Stimulated activated CD4-positive, alpha-beta T cell treated with anti-CD3 and anti-CD28 coated beads, Interleukin-4, amount 100 ng/mL, for 24 hours (primary cell): ENCODE measurements at regions not wholly inside any gene's neighbourhood (a gene's known extent, or its start where the extent isn't known, plus 50 kb on each side); places are given as distances from the start of the nearest gene placed in this dataset.

ENCODE experiments used
- DNase-seq: peaks from one replicate; pipeline ENCODE4 v3.0.0-alpha.2; 2020

DNA sequence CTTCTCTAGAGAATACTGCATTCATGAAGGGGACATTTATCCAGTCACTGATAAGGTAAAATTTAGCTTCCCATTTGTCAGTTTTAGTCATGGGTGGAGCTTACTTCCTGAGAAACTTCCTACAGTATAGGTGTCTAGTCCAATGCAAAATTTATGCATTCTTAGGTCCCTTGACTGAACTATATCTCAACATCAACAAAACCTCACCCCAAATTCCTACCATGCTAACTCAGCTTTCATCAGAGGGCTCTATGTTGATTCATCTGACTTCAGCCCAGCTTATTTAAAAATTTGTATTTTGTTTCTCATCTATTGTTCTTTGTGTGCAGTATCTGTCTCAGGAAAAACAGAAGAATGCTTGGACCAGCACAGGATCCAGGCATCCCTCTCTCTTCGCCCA lies 296.4 kb upstream of the ACVR2A start:
- DNase-seq = no peak

DNA sequence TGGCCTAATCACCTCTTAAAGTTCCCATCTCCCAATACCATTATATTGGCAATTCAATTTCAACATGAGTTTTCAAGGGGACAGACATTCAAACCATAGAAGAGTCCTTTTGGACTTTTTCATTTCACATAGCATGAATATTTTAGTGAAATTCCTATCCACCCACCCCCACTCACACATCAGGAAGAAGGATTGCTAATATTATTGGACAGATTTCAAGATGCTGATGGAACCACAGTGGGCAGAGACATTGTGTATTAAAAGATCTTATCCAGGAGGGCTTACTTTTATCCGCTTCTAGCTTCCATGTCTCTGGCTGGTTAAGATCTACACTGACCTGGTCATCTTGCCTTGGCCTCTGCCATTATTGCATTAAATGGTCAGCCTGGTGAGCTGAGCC lies 297.4 kb upstream of the ACVR2A start:
- no peak for DNase-seq

DNA sequence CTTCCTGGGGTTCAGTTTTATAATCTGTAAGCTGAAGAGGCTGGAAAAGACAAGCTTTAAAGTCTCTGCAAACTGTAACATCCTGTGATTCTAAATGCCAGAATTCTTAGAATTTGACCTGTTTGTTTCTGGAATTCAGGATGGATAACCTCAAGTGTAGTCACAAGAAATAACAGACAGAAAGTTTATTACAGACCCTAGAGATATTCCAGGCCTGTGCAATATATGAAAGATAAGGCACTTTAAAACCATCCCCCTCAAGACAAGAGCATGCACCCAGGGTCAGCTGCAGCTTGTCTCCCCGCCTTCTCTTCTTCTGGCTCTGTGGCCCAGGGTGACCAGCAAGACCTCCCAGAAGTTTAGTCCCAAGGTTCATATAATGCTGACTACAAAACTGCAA lies 298.7 kb upstream of the ACVR2A start:
- DNase-seq = no peak

DNA sequence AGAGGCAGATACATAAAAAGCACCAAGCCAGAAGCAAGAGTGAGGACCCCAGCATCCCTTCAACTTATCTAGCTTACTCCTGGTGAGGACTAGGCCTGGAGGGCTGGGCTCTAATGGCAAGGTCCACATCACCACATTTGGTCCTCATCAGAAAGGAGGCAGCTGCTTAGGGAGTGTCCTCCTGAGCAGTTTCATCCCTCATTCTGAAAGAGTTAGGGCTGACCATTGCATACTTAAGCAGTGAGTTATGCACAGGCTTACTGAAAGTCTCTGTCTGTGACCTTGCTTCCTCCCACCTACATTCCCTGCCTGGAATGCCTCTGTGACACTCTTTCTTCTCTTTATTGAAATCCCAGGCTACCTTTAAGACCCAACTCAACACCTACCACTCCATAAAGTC lies 301.8 kb upstream of the ACVR2A start:
- DNase-seq = no peak

DNA sequence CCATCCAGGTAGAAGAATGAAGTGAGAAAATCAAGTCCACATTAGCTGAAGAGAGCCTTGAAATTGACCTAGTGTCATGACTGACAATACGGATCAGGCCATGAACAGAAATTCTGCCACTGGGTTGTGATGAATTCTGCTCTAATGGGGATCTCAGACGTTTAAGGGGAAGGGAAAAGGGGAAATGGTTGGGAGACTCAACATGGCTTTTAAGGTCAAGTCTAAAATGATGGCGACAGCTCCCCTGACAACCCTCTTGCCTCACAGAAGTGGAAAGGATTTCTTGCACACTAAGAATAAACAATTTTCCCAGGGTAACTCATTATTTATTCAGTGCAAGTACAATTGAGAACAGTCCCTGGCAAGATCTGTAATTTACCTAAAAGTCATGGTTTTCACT lies 302.5 kb upstream of the ACVR2A start:
- DNase-seq = no peak

DNA sequence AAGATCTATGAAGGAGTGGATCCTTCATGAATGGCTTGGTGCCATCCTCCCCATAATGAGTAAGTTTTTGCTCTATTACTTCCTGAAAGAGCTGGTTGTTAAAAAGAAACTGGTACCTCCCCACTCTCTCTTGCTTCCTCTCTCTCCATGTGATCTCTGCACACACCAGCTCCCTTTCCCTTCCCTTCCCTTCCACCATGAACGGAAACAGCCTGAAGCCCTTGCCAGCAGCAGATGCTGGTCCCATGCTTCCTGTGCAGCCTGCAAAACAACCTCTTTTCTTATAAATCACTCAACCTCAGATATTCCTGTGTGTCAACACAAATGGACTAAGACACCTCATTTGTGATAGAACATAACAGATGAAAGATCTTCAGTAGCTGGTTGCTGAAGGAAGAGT lies 303.5 kb upstream of the ACVR2A start:
- DNase-seq = no peak

DNA sequence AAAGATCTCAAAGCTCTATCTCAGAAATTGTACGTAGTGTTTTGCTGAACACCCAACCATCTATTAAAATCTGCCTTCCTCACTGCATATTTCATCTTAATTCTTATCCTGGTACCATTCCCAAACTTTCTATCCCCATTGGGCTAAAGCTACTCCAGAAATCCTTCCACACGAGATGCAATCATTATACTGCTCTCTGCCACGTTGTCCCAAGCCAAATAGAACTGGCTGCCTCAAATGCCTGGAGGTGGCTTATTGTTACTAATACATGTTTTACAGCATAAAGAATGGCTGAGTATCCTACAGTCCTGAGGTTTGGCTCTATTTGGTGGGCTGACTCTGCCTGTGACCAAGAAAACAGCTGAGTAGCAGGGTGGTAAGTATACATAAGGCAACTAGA lies 306.0 kb upstream of the ACVR2A start:
- DNase-seq = no peak

DNA sequence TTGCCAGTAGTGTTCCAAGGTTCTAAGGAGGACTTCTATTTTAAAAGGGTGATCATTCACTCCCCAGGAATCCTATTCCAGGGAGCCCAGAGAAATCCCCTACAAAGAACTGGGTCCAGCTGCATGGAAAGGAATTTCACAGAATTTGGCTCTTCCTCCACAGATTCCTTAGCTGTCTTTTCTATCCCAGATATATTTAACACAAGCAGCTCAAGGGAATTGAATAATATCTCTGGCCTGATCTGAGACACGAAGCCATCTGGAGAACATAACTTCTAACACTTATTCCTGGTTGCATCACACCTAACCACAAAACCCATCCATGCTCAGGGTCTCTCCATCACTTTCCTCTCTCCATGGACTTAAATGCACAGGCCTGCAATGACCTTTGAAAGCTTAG lies 306.7 kb upstream of the ACVR2A start:
- DNase-seq = no peak

DNA sequence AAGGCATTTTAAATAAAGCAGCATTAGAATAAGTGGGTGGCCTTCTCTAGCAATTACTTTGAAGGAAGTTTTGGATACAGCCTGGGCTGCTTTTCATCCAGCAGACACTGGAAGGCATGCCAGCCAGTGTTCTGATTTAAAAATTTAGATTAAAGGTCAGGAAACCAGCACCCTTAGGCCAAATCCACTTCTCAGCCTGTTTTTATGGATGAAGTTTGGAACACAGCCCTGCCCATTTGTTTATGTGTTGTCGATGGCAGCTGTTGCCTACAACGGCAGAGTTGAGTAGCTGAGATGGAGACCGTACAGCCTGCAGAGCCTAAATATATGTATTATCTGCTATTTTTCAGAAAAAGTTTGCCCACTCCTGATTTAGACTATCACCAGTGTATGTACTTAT lies 313.6 kb upstream of the ACVR2A start:
- no peak for DNase-seq

DNA sequence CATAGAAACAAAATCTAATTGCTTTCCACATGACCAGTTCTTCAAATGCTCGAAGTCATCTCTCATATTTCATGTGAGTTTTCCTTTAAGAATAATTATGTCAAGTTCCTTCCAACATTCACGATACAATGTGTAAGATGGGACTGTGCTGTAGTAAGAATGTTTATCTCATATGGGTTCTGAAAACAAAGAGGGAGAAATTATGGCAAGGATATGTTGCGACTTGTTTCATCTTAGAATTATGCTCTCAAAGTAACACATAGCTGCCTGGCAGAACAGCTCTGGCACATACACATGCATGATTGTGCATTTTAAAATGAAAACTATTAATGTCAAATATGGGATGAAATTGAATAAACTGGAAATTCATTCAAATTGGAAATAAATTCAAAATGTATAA lies 314.8 kb upstream of the ACVR2A start:
- no peak for DNase-seq

DNA sequence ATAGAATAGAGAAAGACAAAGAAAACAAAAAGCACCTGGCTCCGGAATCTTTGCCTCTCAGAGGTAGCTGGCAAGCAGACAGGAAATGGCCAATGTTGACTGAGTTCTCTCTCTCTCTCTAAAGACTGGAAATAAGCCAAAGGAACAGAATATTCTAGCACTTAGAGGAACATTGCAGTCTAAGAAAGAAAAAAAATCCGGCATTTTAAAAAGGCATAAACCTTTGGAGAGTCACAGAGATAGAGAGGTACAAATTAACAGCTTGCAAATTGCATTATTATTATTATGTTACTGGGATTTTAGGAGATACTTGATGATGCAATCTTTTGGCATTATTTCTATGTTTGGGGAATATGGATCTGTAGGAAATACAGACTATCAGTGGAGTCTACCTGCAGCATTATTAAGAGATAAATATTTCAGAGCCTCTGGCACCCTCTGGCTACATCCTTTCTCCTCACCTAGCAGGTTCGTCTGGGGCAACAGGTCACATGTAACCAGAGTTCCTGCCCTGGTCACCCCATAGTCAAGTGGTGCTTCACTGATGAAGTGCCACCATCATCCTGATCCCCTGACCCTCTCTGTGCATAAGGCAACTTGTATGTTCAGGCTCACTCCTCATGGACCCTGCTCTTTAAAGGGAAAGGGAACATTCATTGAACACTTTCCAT lies 318.9 kb upstream of the ACVR2A start:
- no peak for DNase-seq

DNA sequence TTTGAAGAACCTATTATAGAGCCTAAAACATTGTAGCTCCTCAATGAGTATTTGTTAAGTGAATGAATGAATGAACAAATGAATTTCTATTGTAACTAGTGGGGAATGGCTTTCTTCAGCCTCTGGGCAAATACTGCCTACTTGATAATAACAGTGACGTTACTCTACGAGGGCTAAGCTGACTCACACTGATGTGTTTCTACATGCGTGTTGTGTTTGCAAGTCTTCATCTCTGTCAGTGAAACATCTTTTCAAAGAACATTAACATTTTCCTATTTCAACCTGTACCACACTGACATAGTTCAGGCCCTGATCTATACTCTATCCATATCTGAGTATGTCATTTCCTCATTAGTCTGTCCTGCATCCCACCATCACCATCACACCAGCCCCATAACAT lies 319.9 kb upstream of the ACVR2A start:
- DNase-seq = no peak

DNA sequence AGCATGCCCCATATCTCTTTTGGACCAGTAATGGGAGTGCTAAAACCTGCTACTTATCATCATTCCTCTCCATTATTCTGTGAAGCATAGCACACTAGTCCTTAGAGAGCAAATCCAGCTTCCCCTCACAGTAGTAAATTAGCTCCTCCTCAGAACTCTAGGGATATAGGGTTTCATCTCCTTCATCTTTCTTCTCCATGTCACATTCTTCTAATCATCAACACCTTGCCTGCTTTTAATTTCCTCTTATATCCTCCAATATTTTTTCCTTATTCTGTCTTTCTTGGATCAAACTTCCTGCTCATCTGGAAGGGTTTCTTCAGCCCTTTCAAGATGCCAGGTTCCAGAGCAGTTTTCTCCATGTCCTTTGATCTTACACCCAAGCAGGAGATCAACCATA lies 321.4 kb upstream of the ACVR2A start:
- no peak for DNase-seq

DNA sequence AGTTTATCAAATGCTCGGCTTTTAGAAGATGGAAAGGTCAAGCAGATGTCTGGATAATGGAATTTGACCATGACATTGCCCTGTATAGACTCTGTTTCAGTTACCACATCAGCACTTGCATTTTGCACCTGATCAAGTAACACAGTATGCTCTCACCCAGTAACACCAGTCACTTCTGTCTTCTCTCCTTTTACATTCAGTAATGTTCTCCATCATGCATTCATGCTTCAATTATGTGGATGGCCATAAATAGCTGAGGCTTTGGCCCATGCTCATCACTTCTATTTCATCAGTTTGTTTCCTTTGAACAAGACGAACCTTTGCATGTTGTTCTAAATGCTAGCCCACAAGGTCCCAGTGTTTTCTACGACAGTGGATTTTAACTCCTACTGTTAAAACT lies 322.9 kb upstream of the ACVR2A start:
- DNase-seq = no peak

DNA sequence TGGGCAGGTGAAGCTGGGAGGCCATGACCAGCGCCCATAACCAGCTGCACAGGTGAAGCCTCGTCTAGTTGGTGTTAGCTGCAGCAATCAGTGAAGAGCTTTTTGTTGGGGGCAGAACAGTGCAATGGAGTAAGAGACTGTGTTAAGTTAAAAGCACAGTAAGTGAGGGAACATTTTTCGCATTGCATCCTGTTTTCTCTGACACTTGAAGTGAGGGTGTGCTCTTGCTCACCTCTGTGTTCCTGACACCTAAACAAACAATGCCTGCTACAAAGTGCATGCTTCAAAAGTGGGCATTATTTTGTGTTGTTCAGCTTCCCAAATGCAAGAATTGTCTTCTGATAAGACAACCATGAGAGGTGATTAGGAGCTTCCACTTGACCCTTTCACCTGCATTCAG lies 324.0 kb upstream of the ACVR2A start:
- no peak for DNase-seq

DNA sequence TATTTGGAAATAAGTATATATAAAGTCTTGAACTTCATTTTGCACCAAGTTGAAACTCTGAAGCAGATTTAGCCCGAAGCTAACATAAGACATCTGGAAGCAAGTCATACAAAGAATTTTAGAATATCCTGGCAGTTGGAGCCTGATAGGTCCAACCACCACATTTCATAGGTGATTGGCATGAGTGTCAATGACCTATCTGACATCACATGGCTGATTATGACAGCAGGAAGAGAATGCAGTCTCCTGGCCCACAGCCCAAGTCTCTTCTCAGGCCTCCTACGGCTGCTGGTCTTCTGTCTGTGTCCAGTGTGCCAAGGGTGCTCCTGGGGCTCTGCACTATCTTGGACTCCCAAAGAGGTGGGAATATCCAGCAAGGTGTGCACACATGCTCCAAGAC lies 325.7 kb upstream of the ACVR2A start:
- DNase-seq = no peak

DNA sequence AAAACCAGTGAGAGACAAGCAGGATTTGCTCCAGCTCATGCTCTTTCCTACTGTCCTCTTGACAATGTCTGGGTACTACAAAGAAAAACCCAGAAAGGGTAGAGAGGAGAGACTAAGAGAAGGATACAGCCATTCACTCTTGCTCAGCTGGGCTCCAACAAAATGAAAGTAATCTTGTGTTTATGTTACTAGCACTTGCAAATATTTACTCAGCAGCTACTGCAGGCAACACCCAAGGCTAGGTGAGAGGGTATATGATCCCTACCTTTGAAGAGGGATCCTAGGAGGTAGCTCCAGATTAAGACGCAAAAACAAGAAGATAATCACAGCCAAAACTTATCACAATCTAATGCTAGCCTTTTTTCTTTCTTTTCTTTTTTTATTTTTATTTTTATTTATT lies 329.6 kb upstream of the ACVR2A start:
- no peak for DNase-seq

DNA sequence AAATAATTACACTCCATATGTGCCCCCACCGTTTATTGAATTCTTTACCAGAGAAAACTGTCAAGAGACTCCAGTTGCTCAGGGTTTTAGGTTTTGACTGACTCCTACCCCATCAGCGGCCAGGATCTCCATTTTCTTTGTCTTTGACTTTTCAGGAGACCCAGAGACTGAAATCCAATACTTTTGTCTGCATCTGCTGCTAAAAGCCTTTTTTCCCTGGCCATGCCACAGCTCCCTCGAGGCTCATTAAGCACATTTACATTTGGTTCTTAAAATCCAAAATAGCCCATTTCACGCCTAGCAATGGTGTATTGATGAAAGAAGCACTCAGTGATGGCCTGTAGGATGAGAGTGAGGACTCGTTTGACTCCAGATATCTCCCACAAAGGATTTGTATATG lies 332.6 kb upstream of the ACVR2A start:
- no peak for DNase-seq

DNA sequence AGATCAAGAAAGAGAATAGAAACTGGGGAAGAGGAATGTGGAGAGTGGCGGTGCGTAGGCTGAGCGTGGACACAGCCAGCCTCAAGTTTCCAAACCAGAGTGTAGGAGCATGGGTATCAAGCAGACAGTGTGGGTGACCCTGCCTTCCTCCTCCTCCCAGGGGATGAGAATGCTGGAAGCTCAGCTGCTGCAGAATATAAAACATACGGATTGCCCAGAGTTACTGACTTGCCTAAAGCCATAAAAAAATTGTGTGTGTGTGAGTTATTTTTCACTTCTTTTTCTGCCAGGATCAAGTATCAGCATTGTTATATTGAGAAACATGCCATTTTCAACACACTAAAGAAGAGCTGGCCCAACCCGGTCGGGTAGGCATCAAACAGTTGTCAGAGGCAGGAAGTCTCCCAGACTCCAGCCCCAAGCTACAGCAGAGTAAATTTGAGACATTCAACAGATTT lies 333.3 kb upstream of the ACVR2A start:
- DNase-seq = no peak

DNA sequence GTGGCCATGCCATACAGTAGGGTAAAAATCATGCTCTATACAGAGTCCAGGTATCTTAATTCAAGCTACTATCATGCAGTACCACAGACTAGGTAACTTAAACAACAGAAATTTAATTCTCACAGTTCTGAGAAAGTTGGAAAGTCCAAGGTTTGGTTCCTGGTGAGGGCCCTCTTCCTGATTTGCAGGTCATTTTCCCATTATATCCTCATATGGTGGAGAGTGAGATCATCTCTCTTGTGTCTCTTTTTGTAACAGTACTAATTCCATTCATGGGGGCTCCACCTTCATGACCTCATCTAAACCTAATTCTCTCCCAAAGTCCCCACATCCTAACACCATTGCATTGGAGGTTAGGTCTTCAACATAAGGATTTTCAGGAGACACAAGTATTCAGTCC lies 335.0 kb upstream of the ACVR2A start:
- DNase-seq = no peak

DNA sequence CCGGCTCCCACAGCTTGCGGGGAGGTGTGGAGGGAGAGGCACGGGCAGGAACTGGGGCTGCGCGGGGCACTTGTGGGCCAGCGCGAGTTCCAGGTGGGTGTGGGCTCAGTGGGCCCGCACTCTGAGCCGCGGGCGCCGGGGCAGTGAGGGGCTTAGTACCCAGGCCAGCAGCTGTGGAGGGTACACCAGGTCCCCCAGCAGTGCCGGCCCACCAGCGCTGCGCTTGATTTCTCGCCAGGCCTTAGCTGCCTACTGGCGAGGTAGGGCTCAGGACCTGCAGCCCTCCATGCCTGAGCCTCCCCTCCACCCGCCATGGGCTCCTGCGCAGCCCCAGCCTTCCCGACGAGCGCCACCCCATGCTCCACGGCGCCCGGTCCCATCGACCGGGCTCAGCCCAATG lies 337.9 kb upstream of the ACVR2A start:
- no peak for DNase-seq

DNA sequence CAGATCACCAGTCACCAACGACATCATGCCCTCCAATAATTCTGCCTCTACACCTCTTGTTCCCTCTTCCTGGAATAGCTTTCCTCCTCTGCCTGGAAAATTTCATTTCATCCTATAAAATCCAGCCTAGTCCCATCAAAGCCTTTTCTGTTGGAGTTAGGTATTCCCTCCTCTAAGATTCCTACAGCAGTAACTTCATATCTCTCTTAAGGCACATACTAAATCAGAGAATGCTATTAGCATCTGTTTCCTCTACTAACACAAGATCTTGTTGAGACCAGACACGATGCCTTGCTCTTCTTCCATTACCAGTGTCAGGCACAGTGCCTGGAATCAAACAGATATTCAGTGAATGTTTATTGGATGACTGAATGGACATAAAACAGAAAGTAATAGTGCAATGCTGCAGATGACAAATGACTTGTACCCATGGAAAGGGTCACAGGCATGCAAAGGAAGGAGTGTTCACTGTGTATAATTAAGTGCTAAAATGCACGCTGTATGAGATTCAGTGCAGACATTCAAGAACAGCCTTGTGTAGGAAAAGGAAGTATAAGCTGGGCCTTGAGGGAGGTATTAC lies 342.0 kb upstream of the ACVR2A start:
- DNase-seq = no peak

DNA sequence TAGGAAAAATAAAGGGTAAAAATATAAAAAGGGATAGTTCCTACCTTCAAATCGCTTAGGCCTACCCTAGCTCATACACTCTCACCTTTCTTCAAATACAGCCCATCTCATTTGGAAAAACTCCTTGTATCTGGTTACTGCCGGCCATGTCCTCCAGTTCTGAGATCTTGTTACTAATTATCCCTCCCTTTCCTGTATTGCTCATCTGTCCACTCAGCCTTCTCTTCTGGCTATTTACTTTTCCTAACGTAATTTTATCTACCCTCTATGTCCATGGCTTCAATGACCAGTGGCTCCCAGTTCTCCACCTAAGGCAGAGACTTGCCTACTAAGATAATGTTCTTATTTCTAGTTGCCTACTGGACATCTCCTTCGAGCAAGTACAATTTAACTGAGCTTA lies 342.9 kb upstream of the ACVR2A start:
- DNase-seq = no peak

DNA sequence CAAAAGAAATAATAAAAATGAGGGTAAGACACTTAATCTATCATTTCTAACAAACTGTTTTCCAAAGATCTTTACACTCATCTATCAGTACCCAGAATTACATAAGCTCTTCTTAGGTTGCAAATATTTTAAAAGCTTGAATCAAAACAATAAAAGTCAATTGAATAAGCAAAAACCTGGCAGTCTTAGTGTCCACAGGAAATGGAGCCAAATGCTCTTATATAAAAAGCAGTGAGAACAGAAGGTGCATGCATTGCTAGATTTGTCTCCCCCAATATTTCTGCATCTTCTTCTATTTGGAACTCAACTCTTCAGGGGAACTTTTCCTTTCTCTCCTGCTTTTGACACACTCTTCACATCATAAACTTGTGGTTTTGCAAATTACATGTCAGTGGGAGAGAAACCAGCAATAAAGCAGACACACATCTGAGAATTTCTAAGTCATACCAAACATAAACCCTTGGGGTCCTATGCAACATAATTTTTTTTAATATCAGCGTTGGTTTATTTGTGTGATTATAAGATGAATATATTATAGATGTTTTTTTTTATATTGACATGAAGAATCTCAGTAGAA lies 343.9 kb upstream of the ACVR2A start:
- DNase-seq = no peak

DNA sequence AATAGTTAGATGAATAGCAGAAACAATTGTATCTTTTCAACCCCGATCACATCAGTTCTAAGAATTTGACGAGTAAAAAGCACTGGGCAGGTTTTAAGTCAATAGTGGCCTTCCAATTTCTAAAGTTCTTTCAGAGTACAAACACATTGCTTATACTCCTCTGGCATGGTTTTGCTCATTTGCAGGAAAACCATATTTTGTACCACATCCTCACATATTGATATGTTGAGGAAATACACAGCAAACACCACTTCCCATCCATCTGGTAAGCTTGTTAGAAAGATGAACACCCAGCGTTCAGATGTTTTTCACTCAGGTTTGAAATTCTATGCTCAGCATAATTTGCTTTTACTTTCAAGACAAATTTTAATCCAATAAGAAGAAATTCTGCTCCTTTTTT lies 344.6 kb upstream of the ACVR2A start:
- no peak for DNase-seq
